GM20431 (cell line): ENCODE measurements at regions not wholly inside any gene's neighbourhood (a gene's known extent, or its start where the extent isn't known, plus 50 kb on each side); places are given as distances from the start of the nearest gene placed in this dataset.

Source experiments
- in situ Hi-C: fragments of 300-500 bp; cut with MseI, MboI; formaldehyde crosslinking; loops from one replicate; pipeline ENCODE4 v1.15.0; 2020; ENCODE audit warnings: low sequenced_read_pairs; ENCODE audit not compliant: unreplicated experiment

DNA sequence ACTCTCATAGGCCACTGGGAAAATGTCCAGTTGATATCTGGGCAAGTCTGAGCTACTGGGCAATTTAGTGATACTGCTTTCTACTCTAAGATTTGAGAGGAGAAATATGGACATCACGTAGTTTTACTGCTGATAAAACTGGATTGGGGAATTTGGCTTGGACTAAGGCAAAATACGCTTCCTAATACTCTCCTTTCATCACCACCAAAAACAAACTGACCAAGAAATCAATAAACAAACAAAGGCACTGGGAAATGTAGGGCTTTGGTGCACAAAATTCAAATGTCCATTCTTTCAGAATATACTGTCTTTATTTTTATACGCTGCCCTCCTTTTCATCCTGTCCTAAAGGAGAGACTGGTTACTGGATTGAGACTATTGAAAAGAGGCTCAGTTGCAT lies 145.1 kb upstream of the SP8 start:
- in situ Hi-C loops, result no loop called here

GRCh38 chr7:20932785-20933527 lies 146.3 kb upstream of the SP8 start:
- in situ Hi-C loops, result no loop called here

GRCh38 chr7:20945451-20945850 lies 158.8 kb upstream of the SP8 start:
- in situ Hi-C loops, result no loop called here

DNA sequence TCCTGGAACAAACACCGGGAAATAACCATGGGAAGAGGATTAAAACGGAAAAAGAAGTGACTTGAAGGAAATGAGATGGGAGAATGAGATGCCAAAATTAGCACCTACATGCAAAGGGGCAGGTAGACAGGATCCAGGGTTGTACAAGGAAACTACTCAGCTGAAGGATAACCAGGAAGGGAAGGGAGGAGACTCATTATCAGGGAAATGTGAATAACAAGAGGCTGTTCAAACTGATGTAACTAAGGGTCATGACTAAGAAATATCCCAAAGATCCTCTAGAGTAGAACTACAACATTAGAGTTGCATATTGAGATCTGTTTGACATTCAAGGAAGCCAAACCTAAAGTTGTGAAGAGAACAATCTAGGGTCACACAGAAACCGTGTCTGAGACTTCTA lies 166.2 kb upstream of the SP8 start:
- in situ Hi-C loops, result no loop called here

DNA sequence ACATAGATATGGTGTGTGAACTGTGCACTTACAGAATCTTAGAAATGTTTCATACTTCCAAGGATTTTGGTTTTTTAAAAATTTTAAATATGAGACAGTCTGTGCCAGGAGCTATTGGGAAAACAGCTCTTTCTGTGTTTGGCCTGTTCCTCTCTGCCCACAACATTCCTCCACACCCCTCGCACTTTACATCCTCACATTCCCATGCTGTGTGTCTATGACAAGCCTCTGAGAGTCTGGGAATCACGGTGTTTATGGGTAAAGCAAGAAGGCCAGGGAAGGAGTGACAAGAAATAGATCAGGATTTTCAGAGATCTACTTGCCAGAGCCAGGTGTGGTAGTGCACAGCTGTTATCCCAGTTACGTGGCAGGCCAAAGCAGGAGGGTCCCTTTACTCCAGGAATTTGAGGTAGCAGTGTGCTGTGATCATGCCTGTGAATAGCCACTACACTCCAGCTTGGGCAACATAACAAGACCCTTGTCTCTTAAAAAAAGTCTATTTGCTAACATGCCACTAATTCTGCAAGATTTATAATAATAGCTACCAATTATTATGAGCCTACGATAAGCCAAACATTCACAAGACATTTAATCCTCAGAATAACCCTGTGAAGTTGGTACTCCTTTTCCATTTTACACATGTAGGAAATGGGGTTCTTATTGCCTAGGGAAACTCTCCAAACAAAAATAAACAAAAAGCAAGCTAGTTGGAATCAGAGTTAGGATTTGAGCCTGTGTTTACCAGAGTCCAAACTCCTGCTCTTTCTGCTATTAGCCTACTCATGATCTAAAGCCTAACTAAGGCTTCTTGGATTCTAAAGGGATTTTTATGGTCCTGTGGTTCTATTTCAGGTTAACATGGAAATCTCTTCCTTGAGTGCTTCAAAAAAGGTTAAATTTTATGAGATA lies 168.3 kb upstream of the SP8 start:
- in situ Hi-C loops, result no loop called here

GRCh38 chr7:20958572-20958971 lies 171.9 kb upstream of the SP8 start:
- in situ Hi-C loops, result no loop called here

DNA sequence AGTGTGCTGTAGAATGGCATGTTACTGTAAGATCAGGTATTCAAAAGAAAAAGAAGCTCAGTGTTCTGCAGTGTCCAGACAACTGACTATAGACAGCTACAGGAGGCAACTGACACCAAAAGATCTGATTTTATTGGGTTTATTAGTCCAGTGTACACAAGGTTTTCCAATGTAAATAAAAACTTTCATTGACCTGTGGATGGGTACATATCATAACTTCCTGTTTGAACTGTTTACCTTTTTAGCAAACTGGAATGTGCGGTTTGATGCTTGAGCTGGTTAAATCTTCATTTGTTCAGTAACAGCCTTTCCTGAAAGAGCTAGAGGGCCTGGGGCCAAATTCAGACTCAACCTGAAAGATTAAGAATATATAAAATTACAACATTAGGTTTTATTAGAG lies 172.6 kb upstream of the SP8 start:
- in situ Hi-C loops, result no loop called here

DNA sequence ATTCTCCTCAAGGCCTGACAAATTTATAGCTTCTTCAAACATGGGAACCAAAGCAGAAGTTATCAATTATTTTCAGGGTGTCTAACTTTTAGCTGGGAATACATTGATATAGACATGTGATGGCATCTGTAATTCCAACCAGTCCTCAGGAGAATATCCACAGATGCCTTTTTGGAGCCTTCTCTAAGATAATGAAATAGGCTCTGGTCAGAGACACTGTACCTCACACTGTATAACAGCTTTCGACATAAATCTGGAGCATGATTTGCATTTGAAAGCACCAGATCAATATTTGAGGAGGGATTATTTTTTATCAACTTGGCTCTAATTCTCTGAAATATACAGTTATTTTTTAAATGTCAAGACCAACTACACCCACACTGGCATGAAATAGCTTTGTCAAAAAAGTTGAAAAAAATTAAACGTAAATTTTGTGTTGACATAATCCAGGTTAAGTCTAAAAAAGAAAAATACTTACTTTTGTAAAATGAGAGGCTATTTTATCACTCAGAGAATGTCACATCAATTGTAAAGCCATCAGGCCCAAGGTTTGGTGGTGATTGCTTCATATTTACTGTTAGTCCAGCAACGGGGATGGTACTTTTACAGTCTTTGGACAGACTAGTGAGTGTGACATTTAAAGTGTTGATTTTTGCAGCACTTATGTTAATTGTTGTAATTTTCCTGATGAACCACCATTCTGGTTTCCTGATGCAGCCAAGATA lies 177.0 kb upstream of the SP8 start:
- in situ Hi-C loops, result no loop called here

- in situ Hi-C loops, result no loop called here
These were observed 177.7 kb upstream of the SP8 start for GRCh38 chr7:20964281-20964918.

GRCh38 chr7:20971219-20971618 lies 184.5 kb upstream of the SP8 start:
- in situ Hi-C loops, result no loop called here

DNA sequence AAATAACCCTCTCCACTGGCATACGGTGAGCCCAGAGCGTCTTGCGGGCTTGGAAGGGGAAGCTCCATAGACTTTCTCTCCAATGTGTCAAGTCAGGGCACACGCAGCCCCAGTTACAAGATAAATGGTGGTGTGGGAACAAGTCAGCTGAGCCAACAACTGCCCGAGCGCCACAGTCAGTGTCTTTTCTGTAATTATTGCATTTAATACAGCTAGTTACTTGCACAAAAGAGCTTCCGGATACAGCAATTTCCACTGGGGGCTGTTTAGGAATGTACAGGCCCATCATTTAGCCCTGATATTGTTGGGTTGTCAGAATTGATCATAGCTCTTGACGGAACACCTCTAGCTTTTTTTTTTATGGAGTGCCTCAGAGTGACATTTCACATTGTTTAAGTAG lies 193.5 kb upstream of the SP8 start:
- in situ Hi-C loops, result no loop called here

- in situ Hi-C loops, result no loop called here
These were observed 194.1 kb upstream of the SP8 start for GRCh38 chr7:20980668-20981264.

- in situ Hi-C loops, result no loop called here
These were observed 201.7 kb upstream of the SP8 start for GRCh38 chr7:20988340-20988739.

GRCh38 chr7:20991544-20991943 lies 204.9 kb upstream of the SP8 start:
- in situ Hi-C loops, result no loop called here

GRCh38 chr7:20993693-20994092 lies 207.0 kb upstream of the SP8 start:
- in situ Hi-C loops, result no loop called here

GRCh38 chr7:20998309-20998708 lies 211.6 kb upstream of the SP8 start:
- in situ Hi-C loops, result no loop called here

DNA sequence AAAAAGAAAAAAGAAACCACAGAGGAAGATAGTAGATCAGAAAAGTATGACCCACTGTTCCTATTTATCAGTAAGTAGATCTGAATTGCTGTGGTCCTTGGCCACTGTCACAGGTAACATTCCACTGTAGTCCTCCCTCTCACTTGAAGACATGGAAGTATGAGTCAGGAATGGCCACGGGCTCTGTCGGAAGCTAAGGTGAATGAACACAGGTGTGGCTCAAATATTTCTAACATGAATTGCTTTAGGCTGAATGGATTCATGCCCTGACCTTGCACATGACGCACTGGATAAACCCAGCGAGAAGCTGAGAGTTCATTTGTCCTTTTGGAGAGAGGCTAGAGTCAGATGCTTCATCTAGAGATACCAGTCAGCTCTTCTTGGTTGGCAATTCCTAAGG lies 224.5 kb upstream of the SP8 start:
- in situ Hi-C loops, result no loop called here

DNA sequence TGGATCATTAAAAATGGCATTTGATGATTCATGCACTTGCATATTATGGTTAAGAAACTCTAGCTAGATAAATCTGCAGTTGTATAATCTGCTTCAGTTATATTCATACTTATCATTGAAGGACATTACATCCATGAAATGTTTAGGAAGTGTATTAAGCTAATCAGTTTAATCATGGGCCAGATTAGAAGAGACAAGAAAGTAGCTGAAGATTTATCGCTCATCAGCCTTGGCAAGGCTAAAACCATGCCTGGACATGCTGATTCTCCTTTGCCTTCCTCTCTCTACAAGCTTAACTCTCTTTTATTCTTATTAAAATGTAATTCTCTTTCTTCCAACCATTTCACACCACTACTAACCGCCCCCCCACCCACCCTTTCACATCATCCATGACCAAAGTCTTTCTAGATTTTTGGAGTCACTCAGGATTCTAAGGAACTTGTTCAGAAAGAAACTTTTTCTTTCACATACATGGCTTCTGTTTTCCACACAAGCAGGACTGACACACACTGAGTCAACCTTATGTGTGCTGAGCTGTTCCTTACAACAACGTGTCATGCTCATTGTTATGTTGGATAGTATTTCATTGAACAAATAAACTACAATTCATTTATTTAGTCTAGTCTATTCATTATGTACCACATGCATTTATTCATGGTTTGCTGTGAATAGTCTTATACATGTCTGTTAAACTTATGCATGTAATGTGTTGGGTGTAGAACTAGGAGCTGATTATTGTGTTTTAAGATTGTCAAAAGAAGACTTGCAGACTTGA lies 227.3 kb upstream of the SP8 start:
- in situ Hi-C loops, result no loop called here

DNA sequence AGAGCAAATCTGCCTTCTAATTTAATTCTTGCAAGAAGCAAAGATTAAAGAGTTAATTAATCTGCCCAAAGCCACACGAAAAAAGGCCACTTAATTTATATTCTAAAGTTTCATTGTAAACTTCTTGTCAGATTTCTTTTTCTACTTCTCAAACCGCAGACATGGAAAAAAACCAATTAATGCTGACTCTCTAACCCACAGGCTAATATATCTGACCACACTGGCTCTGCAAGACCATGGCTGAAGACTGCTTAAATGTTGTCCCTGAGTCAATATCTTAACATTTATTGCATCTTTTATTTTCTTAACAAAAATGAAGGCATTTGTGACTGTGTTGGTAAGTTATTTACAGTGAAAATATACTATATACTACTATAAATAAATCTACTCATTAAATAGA lies 234.0 kb upstream of the SP8 start:
- in situ Hi-C loops, result no loop called here
